CD4-positive, alpha-beta T cell (primary cell): ENCODE measurements at regions not wholly inside any gene's neighbourhood (a gene's known extent, or its start where the extent isn't known, plus 50 kb on each side); places are given as distances from the start of the nearest gene placed in this dataset.

Experiments used
- ATAC-seq: fragments of 200-7000 bp; cut with Tn5 transposase; one replicate; pipeline ENCODE4 v1.10.0; 2022; ENCODE audit warnings: mild to moderate bottlenecking; ENCODE audit not compliant: poor library complexity
- CTCF ChIA-PET: fragments of 350-600 bp; sonication (Branson Sonifier 250); formaldehyde crosslinking; loops from one replicate; lab custom pipeline; 2021; ENCODE audit warnings: antibody characterized with exemption, inconsistent platforms; lab: Charles Lee
- POLR2A ChIA-PET: fragments of 350-600 bp; sonication (Branson Sonifier 250); formaldehyde crosslinking; loops from one replicate; lab custom pipeline; 2021; ENCODE audit warnings: antibody characterized with exemption, inconsistent platforms; lab: Charles Lee
- DNase-seq, 14 experiments: peaks; one replicate each; pipeline ENCODE4 v3.0.0-alpha.2; 2013 to 2020; ENCODE audit warnings: mixed read lengths in 2 of 14
- H3K27ac ChIP-seq, 2 donors: one replicate each; pipeline versions ENCODE4 v1.5.1 to v1.7.0; 2013; ENCODE audit warnings: low read length in 2 of 2, low read depth in 1 of 2, mild to moderate bottlenecking in 1 of 2
- H3K27me3 ChIP-seq, 2 experiments: 1 replicate in 1 of 2; 2 replicates in 1 of 2; pipeline versions ENCODE4 v1.6.1 to v1.7.0; 2013; ENCODE audit warnings: low read length in 2 of 2, control low read depth in 1 of 2, mild to moderate bottlenecking in 1 of 2, moderate library complexity in 1 of 2; ENCODE audit not compliant: insufficient read depth in 2 of 2, control insufficient read depth in 1 of 2
- H3K36me3 ChIP-seq: one replicate; pipeline ENCODE4 v1.6.1; 2013; ENCODE audit warnings: low read length, control low read depth; ENCODE audit not compliant: insufficient read depth
- H3K4me1 ChIP-seq: one replicate; pipeline ENCODE4 v1.6.1; 2013; ENCODE audit warnings: low read length, control low read depth; ENCODE audit not compliant: insufficient read depth
- H3K4me3 ChIP-seq: one replicate; pipeline ENCODE4 v1.5.1; 2013; ENCODE audit warnings: mild to moderate bottlenecking, low read length, moderate library complexity
- H3K9me3 ChIP-seq, 2 experiments: 1 replicate in 1 of 2; 2 replicates in 1 of 2; pipeline versions ENCODE4 v1.6.1 to v1.7.0; 2013; ENCODE audit warnings: low read length in 2 of 2, mild to moderate bottlenecking in 2 of 2, control low read depth in 1 of 2, moderate library complexity in 1 of 2; ENCODE audit not compliant: control insufficient read depth in 1 of 2, insufficient read depth in 1 of 2
- H3K27ac Mint-ChIP-seq: one replicate; pipeline ENCODE4 v1.8.0; 2020; ENCODE audit warnings: mixed read lengths
- H3K27me3 Mint-ChIP-seq: one replicate; pipeline ENCODE4 v1.8.0; 2021; ENCODE audit warnings: mixed read lengths
- H3K36me3 Mint-ChIP-seq: one replicate; pipeline ENCODE4 v1.8.0; 2021; ENCODE audit warnings: low read depth, mixed read lengths
- H3K4me1 Mint-ChIP-seq: one replicate; pipeline ENCODE4 v1.8.0; 2021; ENCODE audit warnings: low read depth, mixed read lengths
- H3K4me3 Mint-ChIP-seq: one replicate; pipeline ENCODE4 v1.8.0; 2020; ENCODE audit warnings: mild to moderate bottlenecking, mixed read lengths
- H3K9me3 Mint-ChIP-seq: one replicate; pipeline ENCODE4 v1.8.0; 2020; ENCODE audit warnings: mixed read lengths
- CTCF ChIP-seq: fragments of 200-600 bp; IDR thresholded peaks from one replicate; pipeline ENCODE4 v1.8.0; 2022; ENCODE audit warnings: antibody characterized with exemption, mild to moderate bottlenecking
- intact Hi-C, 2 experiments: fragments of 100-400 bp; cut with DNase I in 1 of 2; cut with micrococcal nuclease in 1 of 2; formaldehyde crosslinking; loops; one replicate each; pipeline versions ENCODE4 v1.15.1 to v1.9.0; 2023 to 2025; cut with DNase I, micrococcal nuclease

DNA sequence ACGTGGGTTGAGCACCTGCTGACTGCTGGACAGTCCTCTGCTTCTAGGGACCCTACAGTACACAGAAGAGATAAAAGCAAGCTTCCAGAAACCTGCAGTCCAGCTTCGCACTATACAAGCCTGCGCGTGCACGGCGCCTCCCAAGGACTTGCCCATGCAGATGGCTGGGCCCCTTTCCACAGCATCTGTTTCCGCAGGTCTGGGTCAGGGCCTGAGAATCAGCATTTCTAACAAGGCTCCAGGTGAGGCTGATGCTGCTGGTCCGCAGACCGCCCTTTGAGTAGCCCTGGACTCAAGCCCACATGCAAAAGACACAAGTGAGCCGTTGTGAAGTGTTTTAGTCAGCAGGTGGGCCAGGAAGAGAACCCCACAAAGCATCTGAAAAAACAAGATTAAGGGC lies 133.1 kb downstream of the HSD17B3 start:
- ChIA-PET POLR2A (no interaction called here), CTCF (no interaction called here)
- H3K4me1 ChIP-seq, result no peaks in the 10 kb centered on the region
- Mint-ChIP-seq H3K36me3 (no peaks in the 10 kb centered on the region), H3K9me3 (peaks cover 2% of the 10 kb centered on the region), H3K27ac (no peak overlapping the region), H3K27me3 (peaks cover 24% of the 10 kb centered on the region), H3K4me3 (no peak overlapping the region), H3K4me1 (no peaks in the 10 kb centered on the region)
- intact Hi-C loops, result no loop called here
- H3K9me3 ChIP-seq, result peaks cover 0 to 15% of the 10 kb centered on the region in 2 experiments
- H3K27ac ChIP-seq, result no peak overlapping the region
- no peak overlapping the region for H3K4me3 ChIP-seq
- no peak for TF ChIP-seq CTCF
- no peak for DNase-seq
- no peaks in the 10 kb centered on the region for H3K27me3 ChIP-seq
- ATAC-seq, result no peak
- H3K36me3 ChIP-seq, result no peaks in the 10 kb centered on the region

DNA sequence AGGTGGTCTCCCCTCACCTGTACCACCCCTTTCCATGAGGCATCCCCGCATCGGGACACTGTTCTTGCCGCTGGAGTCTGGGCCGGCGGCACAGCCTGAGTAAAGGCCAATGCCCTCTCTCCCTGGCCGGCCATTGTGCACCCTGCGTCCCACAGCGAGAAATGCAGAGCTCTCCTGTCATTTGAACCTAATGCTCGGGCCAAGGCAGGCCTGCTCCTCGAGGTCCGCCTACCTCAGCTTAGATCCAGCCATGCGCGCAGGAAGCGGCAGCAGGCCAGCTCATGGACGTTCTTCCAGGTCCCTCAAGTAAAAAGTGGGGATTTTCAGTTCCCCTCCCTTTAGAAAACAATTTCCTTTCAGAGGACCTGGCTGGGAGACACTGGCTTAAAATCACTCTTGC lies 135.0 kb downstream of the HSD17B3 start:
- no peak overlapping the region for H3K27ac ChIP-seq
- ATAC-seq (no peak), DNase-seq (no peak)
- no peak overlapping the region for H3K4me3 Mint-ChIP-seq
- H3K36me3 ChIP-seq, result no peaks in the 10 kb centered on the region
- no peak overlapping the region for H3K4me3 ChIP-seq
- no peaks in the 10 kb centered on the region for H3K4me1 Mint-ChIP-seq
- TF ChIP-seq CTCF, result no peak
- H3K27me3 ChIP-seq, result no peaks in the 10 kb centered on the region
- no peaks in the 10 kb centered on the region for H3K4me1 ChIP-seq
- H3K27ac Mint-ChIP-seq, result no peak overlapping the region
- intact Hi-C loops, result no loop called here
- POLR2A ChIA-PET, result no interaction called here
- peaks cover 2% of the 10 kb centered on the region for H3K9me3 Mint-ChIP-seq
- H3K27me3 Mint-ChIP-seq, result peaks cover 13% of the 10 kb centered on the region
- CTCF ChIA-PET, result no interaction called here
- no peaks in the 10 kb centered on the region for H3K36me3 Mint-ChIP-seq
- peaks cover 0 to 18% of the 10 kb centered on the region in 2 experiments for H3K9me3 ChIP-seq

DNA sequence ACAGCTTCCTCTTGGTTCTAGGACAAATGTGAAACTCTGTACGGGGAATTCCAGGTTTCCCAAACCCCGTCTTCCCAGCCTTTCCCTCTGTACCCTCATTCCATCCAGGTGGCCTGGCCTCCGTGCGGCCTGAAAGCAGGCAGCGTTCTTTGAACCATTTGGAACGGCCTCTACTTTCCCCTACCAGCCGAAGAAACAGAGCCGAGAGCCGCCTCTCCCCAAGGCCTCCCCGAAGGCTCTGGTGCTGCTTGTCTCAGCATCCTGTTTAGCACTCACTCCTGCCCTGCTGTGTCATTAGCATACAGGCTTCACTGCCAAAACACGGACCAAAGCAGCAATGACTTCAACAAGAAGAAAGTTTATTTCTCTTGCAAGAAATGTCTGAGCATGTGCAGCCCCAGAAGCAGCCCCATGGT lies 137.7 kb downstream of the HSD17B3 start:
- H3K36me3 Mint-ChIP-seq, result no peaks in the 10 kb centered on the region

More for the DNA sequence above, 137.7 kb downstream of the HSD17B3 start:
- Mint-ChIP-seq H3K27me3 (no peaks in the 10 kb centered on the region), H3K9me3 (peaks cover 2% of the 10 kb centered on the region), H3K4me1 (no peaks in the 10 kb centered on the region), H3K27ac (no peak overlapping the region), H3K4me3 (no peak overlapping the region)
- TF ChIP-seq CTCF, result no peak
- Histone ChIP-seq H3K4me1 (no peaks in the 10 kb centered on the region), H3K9me3 (peaks cover 0 to 22% of the 10 kb centered on the region in 2 experiments), H3K36me3 (no peaks in the 10 kb centered on the region), H3K27ac (no peak overlapping the region), H3K4me3 (no peak overlapping the region), H3K27me3 (no peaks in the 10 kb centered on the region)
- no peak for DNase-seq
- no peak for ATAC-seq
- POLR2A ChIA-PET, result no interaction called here
- intact Hi-C loops, result no loop called here
- CTCF ChIA-PET, result no interaction called here
